ENCODE measurements at regions not wholly inside any gene's neighbourhood (a gene's known extent, or its start where the extent isn't known, plus 50 kb on each side); places are given as distances from the start of the nearest gene placed in this dataset.

GRCh38 chr3:82509951-82510603 is 748.6 kb upstream of the GBE1 start:
- Histone ChIP-seq H2AK5ac (ENCODE audit: low read length) (no peak overlapping the region), H4K8ac (ENCODE audit: low read depth, low read length) (no peak overlapping the region), H3K79me1 (ENCODE audit: low read length) (no peaks in the 10 kb centered on the region), H3K9ac (ENCODE audit: low read length) (no peak overlapping the region), H3K4me1 (ENCODE audit: control insufficient read depth, low read depth, low read length) (no peaks in the 10 kb centered on the region), H2BK5ac (ENCODE audit: low read length) (no peak overlapping the region), H3K4me3 (ENCODE audit: low read length) (no peak overlapping the region), H2BK120ac (ENCODE audit: low read depth, low read length) (no peak overlapping the region), H3K79me2 (ENCODE audit: control insufficient read depth, insufficient read depth, low read length) (no peaks in the 10 kb centered on the region), H3K23ac (ENCODE audit: low read length) (no peak overlapping the region), H2BK15ac (replicated peaks; ENCODE audit: low read depth) (no peak overlapping the region), H3K27ac (ENCODE audit: low read depth, low read length) (no peak overlapping the region), H3K18ac (ENCODE audit: low read length) (no peak overlapping the region), H4K5ac (ENCODE audit: low read length) (no peak overlapping the region), H3K4me2 (ENCODE audit: low read length) (no peak overlapping the region), H3K36me3 (ENCODE audit: control insufficient read depth, insufficient read depth, low read length) (no peaks in the 10 kb centered on the region), H3K56ac (ENCODE audit: low read length) (no peak overlapping the region), H3K27me3 (ENCODE audit: insufficient read depth, low read length, poor library complexity) (no peaks in the 10 kb centered on the region), H3K4ac (ENCODE audit: low read depth, low read length) (no peak overlapping the region)
- WGBS (ENCODE audit: extremely low coverage, insufficient coverage, low lambda C conversion rate): no CpG with 5 or more reads among the region's 16 CpGs
- no peak for DNase-seq

DNA sequence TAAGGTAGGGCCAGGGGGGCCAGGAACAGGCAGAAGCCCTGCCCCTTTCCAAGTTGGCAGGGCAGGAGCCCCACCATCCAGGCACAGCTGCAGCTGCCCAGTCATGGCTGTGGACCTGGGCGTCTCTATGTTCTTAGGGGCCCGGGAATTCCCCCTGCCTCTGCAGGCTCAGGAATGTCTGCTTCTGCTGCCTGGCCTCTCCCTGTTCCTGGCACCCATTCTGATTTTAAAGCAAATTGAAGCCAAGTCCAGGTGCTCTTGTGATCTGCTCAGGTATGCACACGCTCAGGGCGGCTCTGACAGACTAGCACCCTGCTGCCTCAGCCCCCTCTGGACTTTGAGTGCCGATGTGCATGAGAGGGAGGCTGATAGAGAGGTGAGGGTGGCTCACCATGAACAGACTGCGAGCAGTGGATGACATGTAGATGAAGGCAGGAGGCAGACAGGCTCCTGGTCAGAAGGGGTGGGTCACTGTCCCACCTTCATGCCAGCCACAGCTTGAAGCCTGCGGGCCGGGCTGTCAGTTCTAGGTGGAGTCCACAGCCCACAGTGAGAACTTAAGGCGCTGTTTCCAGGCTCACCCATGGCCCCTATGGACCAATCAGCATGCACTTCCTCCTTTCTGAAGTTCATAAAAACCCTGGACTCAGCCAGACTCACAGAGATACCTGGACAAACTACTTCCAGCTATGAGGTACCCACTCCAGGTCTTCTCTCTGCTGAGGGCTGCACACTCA is 747.8 kb upstream of the GBE1 start:
- H3K27me3 ChIP-seq (ENCODE audit: insufficient read depth, low read length, poor library complexity): no peaks in the 10 kb centered on the region
- no peak overlapping the region for H3K4ac ChIP-seq (ENCODE audit: low read depth, low read length)
- H3K9ac ChIP-seq (ENCODE audit: low read length): no peak overlapping the region
- H3K4me3 ChIP-seq (ENCODE audit: low read length): no peak overlapping the region
- H3K56ac ChIP-seq (ENCODE audit: low read length): no peak overlapping the region
- no peaks in the 10 kb centered on the region for H3K36me3 ChIP-seq (ENCODE audit: control insufficient read depth, insufficient read depth, low read length)
- no peak overlapping the region for H3K4me2 ChIP-seq (ENCODE audit: low read length)
- H4K8ac ChIP-seq (ENCODE audit: low read depth, low read length): no peak overlapping the region
- no peak overlapping the region for H2BK5ac ChIP-seq (ENCODE audit: low read length)
- no peak overlapping the region for H3K23ac ChIP-seq (ENCODE audit: low read length)
- WGBS (ENCODE audit: extremely low coverage, insufficient coverage, low lambda C conversion rate): no CpG with 5 or more reads among the region's 9 CpGs
- H3K27ac ChIP-seq (ENCODE audit: low read depth, low read length): no peak overlapping the region
- no peak overlapping the region for H2AK5ac ChIP-seq (ENCODE audit: low read length)
- H3K18ac ChIP-seq (ENCODE audit: low read length): no peak overlapping the region
- DNase-seq: no peak
- H2BK120ac ChIP-seq (ENCODE audit: low read depth, low read length): no peak overlapping the region
- no peak overlapping the region for H2BK15ac ChIP-seq (replicated peaks; ENCODE audit: low read depth)
- H4K5ac ChIP-seq (ENCODE audit: low read length): no peak overlapping the region
- H3K79me1 ChIP-seq (ENCODE audit: low read length): no peaks in the 10 kb centered on the region
- no peaks in the 10 kb centered on the region for H3K4me1 ChIP-seq (ENCODE audit: control insufficient read depth, low read depth, low read length)
- no peaks in the 10 kb centered on the region for H3K79me2 ChIP-seq (ENCODE audit: control insufficient read depth, insufficient read depth, low read length)

DNA sequence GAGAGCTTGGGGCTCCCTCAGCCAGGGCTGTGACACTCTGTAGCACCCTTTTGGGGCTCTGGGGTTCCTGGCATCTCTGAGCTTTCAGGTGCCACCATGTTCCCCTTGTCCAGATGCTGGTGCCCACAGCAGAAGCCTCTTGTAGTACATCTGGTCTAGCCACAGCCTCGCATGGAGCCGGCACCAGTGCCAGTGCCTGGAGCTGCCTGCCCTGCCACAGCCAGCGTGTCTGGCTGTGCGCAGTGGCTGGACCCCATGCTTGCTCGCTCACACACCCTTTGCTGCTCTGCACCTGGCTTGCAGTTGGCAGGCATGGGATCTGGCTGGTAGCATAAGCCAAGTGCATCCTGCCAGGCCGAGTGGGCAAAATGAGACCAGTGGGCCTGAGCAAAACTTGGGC is 744.8 kb upstream of the GBE1 start:
- no peak overlapping the region for H3K27ac ChIP-seq (ENCODE audit: low read depth, low read length)
- no peak overlapping the region for H2BK5ac ChIP-seq (ENCODE audit: low read length)
- H3K23ac ChIP-seq (ENCODE audit: low read length): no peak overlapping the region
- no peaks in the 10 kb centered on the region for H3K79me2 ChIP-seq (ENCODE audit: control insufficient read depth, insufficient read depth, low read length)
- H3K79me1 ChIP-seq (ENCODE audit: low read length): no peaks in the 10 kb centered on the region
- H2BK120ac ChIP-seq (ENCODE audit: low read depth, low read length): no peak overlapping the region
- no peak overlapping the region for H3K56ac ChIP-seq (ENCODE audit: low read length)
- no peak overlapping the region for H3K4me3 ChIP-seq (ENCODE audit: low read length)
- no peaks in the 10 kb centered on the region for H3K36me3 ChIP-seq (ENCODE audit: control insufficient read depth, insufficient read depth, low read length)
- no peak overlapping the region for H2AK5ac ChIP-seq (ENCODE audit: low read length)
- H4K5ac ChIP-seq (ENCODE audit: low read length): no peak overlapping the region
- H3K9ac ChIP-seq (ENCODE audit: low read length): no peak overlapping the region
- no peak overlapping the region for H4K8ac ChIP-seq (ENCODE audit: low read depth, low read length)
- H3K18ac ChIP-seq (ENCODE audit: low read length): no peak overlapping the region
- DNase-seq: no peak
- H3K27me3 ChIP-seq (ENCODE audit: insufficient read depth, low read length, poor library complexity): no peaks in the 10 kb centered on the region
- no CpG with 5 or more reads among the region's 6 CpGs for WGBS (ENCODE audit: extremely low coverage, insufficient coverage, low lambda C conversion rate)
- no peaks in the 10 kb centered on the region for H3K4me1 ChIP-seq (ENCODE audit: control insufficient read depth, low read depth, low read length)
- no peak overlapping the region for H3K4ac ChIP-seq (ENCODE audit: low read depth, low read length)
- H2BK15ac ChIP-seq (replicated peaks; ENCODE audit: low read depth): no peak overlapping the region
- H3K4me2 ChIP-seq (ENCODE audit: low read length): no peak overlapping the region

DNA sequence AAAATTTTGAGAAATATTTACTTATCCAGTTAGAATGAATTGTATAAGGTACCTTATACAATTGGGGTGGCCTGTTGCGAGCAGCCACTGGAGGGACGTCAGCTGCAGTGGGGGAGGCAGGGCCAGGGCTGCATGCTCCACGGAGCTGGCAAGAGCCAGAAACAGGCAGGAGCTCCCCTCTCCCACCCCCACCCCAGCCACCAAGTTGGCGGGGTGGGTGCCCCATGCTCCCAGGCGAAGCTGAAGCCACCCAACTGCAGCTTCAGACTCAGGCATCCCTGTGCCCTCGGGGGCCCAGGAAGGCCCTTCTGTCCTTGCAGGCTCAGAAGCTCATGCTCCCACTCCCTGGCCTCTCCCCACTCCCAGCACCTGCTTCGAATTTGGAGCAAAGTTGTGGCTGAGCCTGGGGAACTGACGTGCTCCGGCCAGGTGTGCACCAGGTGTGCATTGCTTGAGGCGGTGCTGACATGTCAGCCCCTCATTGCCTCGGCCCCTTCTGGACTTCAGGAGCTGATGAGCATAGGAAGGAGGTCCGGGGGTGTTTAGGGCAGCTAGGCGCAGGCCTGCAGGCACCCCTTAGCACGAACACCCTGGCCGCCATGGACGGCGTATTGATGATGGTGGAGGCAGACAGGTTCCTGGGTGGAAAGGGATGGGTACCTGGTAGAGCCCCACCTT is 743.8 kb upstream of the GBE1 start:
- Histone ChIP-seq H3K79me2 (ENCODE audit: control insufficient read depth, insufficient read depth, low read length) (no peaks in the 10 kb centered on the region), H3K27me3 (ENCODE audit: insufficient read depth, low read length, poor library complexity) (no peaks in the 10 kb centered on the region), H3K56ac (ENCODE audit: low read length) (no peak overlapping the region), H3K4ac (ENCODE audit: low read depth, low read length) (no peak overlapping the region), H3K4me2 (ENCODE audit: low read length) (no peak overlapping the region), H3K9ac (ENCODE audit: low read length) (no peak overlapping the region), H3K18ac (ENCODE audit: low read length) (no peak overlapping the region), H3K4me3 (ENCODE audit: low read length) (no peak overlapping the region), H4K8ac (ENCODE audit: low read depth, low read length) (no peak overlapping the region), H2BK120ac (ENCODE audit: low read depth, low read length) (no peak overlapping the region), H3K79me1 (ENCODE audit: low read length) (no peaks in the 10 kb centered on the region), H2BK5ac (ENCODE audit: low read length) (no peak overlapping the region), H3K27ac (ENCODE audit: low read depth, low read length) (no peak overlapping the region), H4K5ac (ENCODE audit: low read length) (no peak overlapping the region), H3K36me3 (ENCODE audit: control insufficient read depth, insufficient read depth, low read length) (no peaks in the 10 kb centered on the region), H2BK15ac (replicated peaks; ENCODE audit: low read depth) (no peak overlapping the region), H2AK5ac (ENCODE audit: low read length) (no peak overlapping the region), H3K4me1 (ENCODE audit: control insufficient read depth, low read depth, low read length) (no peaks in the 10 kb centered on the region), H3K23ac (ENCODE audit: low read length) (no peak overlapping the region)
- WGBS (ENCODE audit: extremely low coverage, insufficient coverage, low lambda C conversion rate): no CpG with 5 or more reads among the region's 17 CpGs
- no peak for DNase-seq

GRCh38 chr3:82498186-82498585 is 736.7 kb upstream of the GBE1 start:
- no peaks in the 10 kb centered on the region for H3K79me2 ChIP-seq (ENCODE audit: control insufficient read depth, insufficient read depth, low read length)
- no peak for DNase-seq
- H2BK5ac ChIP-seq (ENCODE audit: low read length): no peak overlapping the region
- peak overlapping the region; percentile 56 for H4K8ac ChIP-seq (ENCODE audit: low read depth, low read length)
- H2BK120ac ChIP-seq (ENCODE audit: low read depth, low read length): no peak overlapping the region
- no peaks in the 10 kb centered on the region for H3K27me3 ChIP-seq (ENCODE audit: insufficient read depth, low read length, poor library complexity)
- no peak overlapping the region for H3K4me3 ChIP-seq (ENCODE audit: low read length)
- H3K4ac ChIP-seq (ENCODE audit: low read depth, low read length): no peak overlapping the region
- H2BK15ac ChIP-seq (replicated peaks; ENCODE audit: low read depth): no peak overlapping the region
- no CpG with 5 or more reads among the region's 11 CpGs for WGBS (ENCODE audit: extremely low coverage, insufficient coverage, low lambda C conversion rate)
- H2AK5ac ChIP-seq (ENCODE audit: low read length): no peak overlapping the region
- H3K27ac ChIP-seq (ENCODE audit: low read depth, low read length): no peak overlapping the region
- H3K23ac ChIP-seq (ENCODE audit: low read length): no peak overlapping the region
- no peak overlapping the region for H4K5ac ChIP-seq (ENCODE audit: low read length)
- no peak overlapping the region for H3K4me2 ChIP-seq (ENCODE audit: low read length)
- no peak overlapping the region for H3K56ac ChIP-seq (ENCODE audit: low read length)
- no peaks in the 10 kb centered on the region for H3K79me1 ChIP-seq (ENCODE audit: low read length)
- H3K36me3 ChIP-seq (ENCODE audit: control insufficient read depth, insufficient read depth, low read length): no peaks in the 10 kb centered on the region
- H3K4me1 ChIP-seq (ENCODE audit: control insufficient read depth, low read depth, low read length): no peaks in the 10 kb centered on the region
- no peak overlapping the region for H3K9ac ChIP-seq (ENCODE audit: low read length)
- H3K18ac ChIP-seq (ENCODE audit: low read length): no peak overlapping the region
